Activated CD8-positive, alpha-beta T cell treated with anti-CD3 and anti-CD28 coated beads, Interleukin-2, amount 10 ng/mL, durations not matched to agents 7 days and 5 days (primary cell): ENCODE measurements at regions not wholly inside any gene's neighbourhood (a gene's known extent, or its start where the extent isn't known, plus 50 kb on each side); places are given as distances from the start of the nearest gene placed in this dataset.

Experiments
- ATAC-seq: fragments of 150-1000 bp; cut with Tn5 transposase; one replicate; pipeline ENCODE4 v1.10.0; 2021; ENCODE audit warnings: moderate library complexity
- CTCF ChIA-PET: fragments of 350-600 bp; sonication (Branson Sonifier 250); formaldehyde crosslinking; loops from one replicate; lab custom pipeline; 2021; ENCODE audit warnings: antibody characterized with exemption; lab: Charles Lee
- POLR2A ChIA-PET: fragments of 350-600 bp; sonication (Branson Sonifier 250); formaldehyde crosslinking; loops from one replicate; lab custom pipeline; 2021; ENCODE audit warnings: antibody characterized with exemption; lab: Charles Lee
- DNase-seq: peaks from one replicate; pipeline ENCODE4 v3.0.0-alpha.2; 2020
- H3K27ac Mint-ChIP-seq: one replicate; pipeline ENCODE4 v1.8.0; 2021; ENCODE audit warnings: mild to moderate bottlenecking, mixed read lengths
- H3K27me3 Mint-ChIP-seq: one replicate; pipeline ENCODE4 v1.8.0; 2021; ENCODE audit warnings: low read depth, mixed read lengths
- H3K36me3 Mint-ChIP-seq: one replicate; pipeline ENCODE4 v1.8.0; 2021; ENCODE audit warnings: low read depth, mixed read lengths
- H3K4me1 Mint-ChIP-seq: one replicate; pipeline ENCODE4 v1.8.0; 2021; ENCODE audit warnings: low read depth, mixed read lengths
- H3K4me3 Mint-ChIP-seq: one replicate; pipeline ENCODE4 v1.8.0; 2021; ENCODE audit warnings: mild to moderate bottlenecking, mixed read lengths
- H3K9me3 Mint-ChIP-seq: one replicate; pipeline ENCODE4 v1.8.0; 2022; ENCODE audit warnings: mixed read lengths; ENCODE audit not compliant: insufficient read depth

GRCh38 chr13:50369646-50370045 is 354.4 kb downstream of the KCNRG start:
- Mint-ChIP-seq H3K27me3 (peaks cover 36% of the 10 kb centered on the region), H3K27ac (no peak overlapping the region), H3K4me1 (peaks cover 33% of the 10 kb centered on the region), H3K4me3 (no peak overlapping the region), H3K36me3 (peaks cover 3% of the 10 kb centered on the region), H3K9me3 (no peaks in the 10 kb centered on the region)
- CTCF ChIA-PET = interaction anchor here (1.7 kb wide), 1 partner anchor 20 kb away, joined by 3 read pairs; no protein-coding TSS in a partner anchor
- no peak for ATAC-seq
- DNase-seq = no peak
- POLR2A ChIA-PET = no interaction called here

- ChIA-PET POLR2A (no interaction called here), CTCF (interaction anchor here (0.9 to 1.7 kb wide), 2 partner anchors 11 to 21 kb away, joined by 3 to 4 read pairs; no protein-coding TSS in a partner anchor)
- no peak for DNase-seq
- Mint-ChIP-seq H3K4me1 (peaks cover 29% of the 10 kb centered on the region), H3K27me3 (peaks cover 38% of the 10 kb centered on the region), H3K9me3 (no peaks in the 10 kb centered on the region), H3K4me3 (no peak overlapping the region), H3K27ac (no peak overlapping the region), H3K36me3 (peaks cover 3% of the 10 kb centered on the region)
- ATAC-seq = no peak
Measured at GRCh38 chr13:50370303-50370950, 355.2 kb downstream of the KCNRG start.

- DNase-seq (no peak), ATAC-seq (no peak)
- Mint-ChIP-seq H3K4me1 (peaks cover 20% of the 10 kb centered on the region), H3K36me3 (no peaks in the 10 kb centered on the region), H3K4me3 (no peak overlapping the region), H3K27ac (no peak overlapping the region), H3K9me3 (no peaks in the 10 kb centered on the region), H3K27me3 (peaks cover 50% of the 10 kb centered on the region)
- ChIA-PET POLR2A (no interaction called here), CTCF (interaction anchor here (1.2 kb wide), 1 partner anchor 12 kb away, joined by 3 read pairs; no protein-coding TSS in a partner anchor)
Measured at GRCh38 chr13:50374517-50374916, 359.3 kb downstream of the KCNRG start.

- Mint-ChIP-seq H3K9me3 (no peaks in the 10 kb centered on the region), H3K27ac (no peak overlapping the region), H3K36me3 (peaks cover 7% of the 10 kb centered on the region), H3K4me3 (no peak overlapping the region), H3K4me1 (peaks cover 13% of the 10 kb centered on the region), H3K27me3 (peaks cover 40% of the 10 kb centered on the region)
- ATAC-seq = no peak
- DNase-seq = no peak
- ChIA-PET CTCF (no interaction called here), POLR2A (no interaction called here)
Measured at GRCh38 chr13:50375792-50376191, 360.5 kb downstream of the KCNRG start.

GRCh38 chr13:50376895-50377575 is 361.8 kb downstream of the KCNRG start:
- ATAC-seq = no peak
- ChIA-PET CTCF (no interaction called here), POLR2A (no interaction called here)
- no peak for DNase-seq
- Mint-ChIP-seq H3K4me3 (no peak overlapping the region), H3K4me1 (peaks cover 11% of the 10 kb centered on the region), H3K27me3 (peaks cover 30% of the 10 kb centered on the region), H3K27ac (no peak overlapping the region), H3K9me3 (peaks cover 12% of the 10 kb centered on the region), H3K36me3 (peaks cover 12% of the 10 kb centered on the region)

- Mint-ChIP-seq H3K4me3 (no peak overlapping the region), H3K36me3 (peaks cover 14% of the 10 kb centered on the region), H3K27ac (no peak overlapping the region), H3K4me1 (peaks cover 11% of the 10 kb centered on the region), H3K9me3 (peaks cover 13% of the 10 kb centered on the region), H3K27me3 (peaks cover 24% of the 10 kb centered on the region)
- CTCF ChIA-PET = no interaction called here
- no peak for DNase-seq
- no peak for ATAC-seq
- POLR2A ChIA-PET = no interaction called here
Measured at GRCh38 chr13:50377726-50378270, 362.6 kb downstream of the KCNRG start.

- H3K4me3 Mint-ChIP-seq = no peak overlapping the region
- H3K36me3 Mint-ChIP-seq = peaks cover 14% of the 10 kb centered on the region
- no peak overlapping the region for H3K27ac Mint-ChIP-seq
- H3K9me3 Mint-ChIP-seq = peaks cover 13% of the 10 kb centered on the region
- CTCF ChIA-PET = interaction anchor here (0.7 kb wide), 1 partner anchor 533 kb away, joined by 3 read pairs; no protein-coding TSS in a partner anchor
- no peak for ATAC-seq
- POLR2A ChIA-PET = no interaction called here
- H3K4me1 Mint-ChIP-seq = peaks cover 11% of the 10 kb centered on the region
- DNase-seq = no peak
- peaks cover 22% of the 10 kb centered on the region for H3K27me3 Mint-ChIP-seq
Measured at GRCh38 chr13:50378509-50379044, 363.3 kb downstream of the KCNRG start.

- Mint-ChIP-seq H3K9me3 (peaks cover 13% of the 10 kb centered on the region), H3K4me1 (peaks cover 17% of the 10 kb centered on the region), H3K27me3 (peaks cover 16% of the 10 kb centered on the region), H3K4me3 (no peak overlapping the region), H3K36me3 (peaks cover 14% of the 10 kb centered on the region), H3K27ac (no peak overlapping the region)
- ChIA-PET CTCF (no interaction called here), POLR2A (interaction anchor here (0.5 to 0.6 kb wide), 2 partner anchors 48 to 192 kb away, joined by 3 read pairs; no protein-coding TSS in a partner anchor)
- ATAC-seq (no peak), DNase-seq (no peak)
Measured at GRCh38 chr13:50379584-50379983, 364.3 kb downstream of the KCNRG start.

- Mint-ChIP-seq H3K27me3 (peaks cover 8% of the 10 kb centered on the region), H3K27ac (no peak overlapping the region), H3K4me3 (no peak overlapping the region), H3K4me1 (peaks cover 25% of the 10 kb centered on the region), H3K36me3 (peaks cover 14% of the 10 kb centered on the region), H3K9me3 (peaks cover 13% of the 10 kb centered on the region)
- DNase-seq (no peak), ATAC-seq (no peak)
- CTCF ChIA-PET = interaction anchor here (1.6 kb wide), 1 partner anchor 531 kb away, joined by 4 read pairs; no protein-coding TSS in a partner anchor
- POLR2A ChIA-PET = no interaction called here
Measured at GRCh38 chr13:50380905-50381304, 365.7 kb downstream of the KCNRG start.

- DNase-seq = no peak
- CTCF ChIA-PET = interaction anchor here (1.6 kb wide), 1 partner anchor 530 kb away, joined by 4 read pairs; no protein-coding TSS in a partner anchor
- ATAC-seq = no peak
- Mint-ChIP-seq H3K27ac (no peak overlapping the region), H3K4me3 (no peak overlapping the region), H3K9me3 (peaks cover 13% of the 10 kb centered on the region), H3K36me3 (peaks cover 14% of the 10 kb centered on the region), H3K4me1 (peaks cover 32% of the 10 kb centered on the region), H3K27me3 (no peaks in the 10 kb centered on the region)
- POLR2A ChIA-PET = no interaction called here
Measured at GRCh38 chr13:50382511-50382910, 367.3 kb downstream of the KCNRG start.

GRCh38 chr13:50382951-50383350 is 367.7 kb downstream of the KCNRG start:
- Mint-ChIP-seq H3K4me3 (no peak overlapping the region), H3K36me3 (peaks cover 14% of the 10 kb centered on the region), H3K27ac (no peak overlapping the region), H3K4me1 (peaks cover 34% of the 10 kb centered on the region), H3K27me3 (peaks cover 1% of the 10 kb centered on the region), H3K9me3 (peaks cover 13% of the 10 kb centered on the region)
- DNase-seq (no peak), ATAC-seq (no peak)
- CTCF ChIA-PET = no interaction called here
- POLR2A ChIA-PET = no interaction called here

- CTCF ChIA-PET = no interaction called here
- ATAC-seq (no peak), DNase-seq (no peak)
- no peak overlapping the region for H3K4me3 Mint-ChIP-seq
- H3K4me1 Mint-ChIP-seq = peaks cover 23% of the 10 kb centered on the region
- no peak overlapping the region for H3K27ac Mint-ChIP-seq
- POLR2A ChIA-PET = no interaction called here
- H3K9me3 Mint-ChIP-seq = peaks cover 13% of the 10 kb centered on the region
- H3K27me3 Mint-ChIP-seq = peaks cover 4% of the 10 kb centered on the region
- peaks cover 13% of the 10 kb centered on the region for H3K36me3 Mint-ChIP-seq
Measured at GRCh38 chr13:50384724-50385123, 369.5 kb downstream of the KCNRG start.
